Muscle of leg (tissue), 3 donors: ENCODE measurements at regions not wholly inside any gene's neighbourhood (a gene's known extent, or its start where the extent isn't known, plus 50 kb on each side); places are given as distances from the start of the nearest gene placed in this dataset.

ENCODE experiments used
- DNase-seq: peaks from one replicate; pipeline ENCODE4 v3.0.0; 2013
- H3K27ac ChIP-seq: one replicate; pipeline ENCODE4 v1.5.1; 2013; ENCODE audit warnings: mild to moderate bottlenecking, low read length, control low read depth
- H3K27me3 ChIP-seq: one replicate; pipeline ENCODE4 v1.6.1; 2013; ENCODE audit warnings: low read length; ENCODE audit not compliant: control insufficient read depth, insufficient read depth
- H3K36me3 ChIP-seq: one replicate; pipeline ENCODE4 v1.6.1; 2013; ENCODE audit warnings: low read length; ENCODE audit not compliant: control insufficient read depth, insufficient read depth
- H3K4me1 ChIP-seq: one replicate; pipeline ENCODE4 v1.6.1; 2013; ENCODE audit warnings: low read length; ENCODE audit not compliant: control insufficient read depth, insufficient read depth
- H3K4me3 ChIP-seq: one replicate; pipeline ENCODE4 v1.5.1; 2013; ENCODE audit warnings: low read length, control low read depth
- H3K9me3 ChIP-seq: replicated peaks from 2 replicates; pipeline ENCODE4 v1.6.1; 2013; ENCODE audit warnings: low read depth, low read length; ENCODE audit not compliant: control insufficient read depth
- WGBS: methylation state at CpG from one replicate; pipeline ENCODE4 v1.1.5; 2013; ENCODE audit warnings: missing lambda C conversion rate; ENCODE audit not compliant: insufficient coverage; 5-methylcytosine and 5-hydroxymethylcytosine counted together

GRCh38 chr10:113431398-113432160 is 121.3 kb upstream of the HABP2 start:
- H3K4me1 ChIP-seq: peaks cover 19% of the 10 kb centered on the region
- no peak overlapping the region for H3K4me3 ChIP-seq
- H3K36me3 ChIP-seq: no peaks in the 10 kb centered on the region
- peak overlapping the region; percentile 82 for H3K27ac ChIP-seq
- DNase-seq: peak; percentile 98
- H3K27me3 ChIP-seq: peaks cover 4% of the 10 kb centered on the region
- WGBS: 26% methylated on average over 12 of the region's 16 CpGs
- H3K9me3 ChIP-seq: peaks cover 8% of the 10 kb centered on the region

GRCh38 chr10:113433711-113434110 is 119.1 kb upstream of the HABP2 start:
- WGBS: 75% methylated on average over 1 of the region's 2 CpGs
- H3K4me1 ChIP-seq: peaks cover 16% of the 10 kb centered on the region
- no peak overlapping the region for H3K4me3 ChIP-seq
- H3K36me3 ChIP-seq: no peaks in the 10 kb centered on the region
- no peak for DNase-seq
- peaks cover 5% of the 10 kb centered on the region for H3K27me3 ChIP-seq
- peaks cover 8% of the 10 kb centered on the region for H3K9me3 ChIP-seq
- H3K27ac ChIP-seq: no peak overlapping the region

- Histone ChIP-seq H3K9me3 (peaks cover 8% of the 10 kb centered on the region), H3K27me3 (peaks cover 5% of the 10 kb centered on the region), H3K4me3 (no peak overlapping the region), H3K36me3 (no peaks in the 10 kb centered on the region), H3K4me1 (peaks cover 16% of the 10 kb centered on the region), H3K27ac (no peak overlapping the region)
- DNase-seq: no peak
- no CpG with 5 or more reads among the region's 3 CpGs for WGBS
Observed at GRCh38 chr10:113434315-113434714, 118.5 kb upstream of the HABP2 start.

GRCh38 chr10:113434950-113435349 is 117.9 kb upstream of the HABP2 start:
- Histone ChIP-seq H3K36me3 (no peaks in the 10 kb centered on the region), H3K9me3 (peaks cover 8% of the 10 kb centered on the region), H3K4me3 (no peak overlapping the region), H3K27me3 (peaks cover 5% of the 10 kb centered on the region), H3K27ac (no peak overlapping the region), H3K4me1 (peaks cover 16% of the 10 kb centered on the region)
- WGBS: 50% methylated on average over 1 of the region's 2 CpGs
- DNase-seq: no peak

DNA sequence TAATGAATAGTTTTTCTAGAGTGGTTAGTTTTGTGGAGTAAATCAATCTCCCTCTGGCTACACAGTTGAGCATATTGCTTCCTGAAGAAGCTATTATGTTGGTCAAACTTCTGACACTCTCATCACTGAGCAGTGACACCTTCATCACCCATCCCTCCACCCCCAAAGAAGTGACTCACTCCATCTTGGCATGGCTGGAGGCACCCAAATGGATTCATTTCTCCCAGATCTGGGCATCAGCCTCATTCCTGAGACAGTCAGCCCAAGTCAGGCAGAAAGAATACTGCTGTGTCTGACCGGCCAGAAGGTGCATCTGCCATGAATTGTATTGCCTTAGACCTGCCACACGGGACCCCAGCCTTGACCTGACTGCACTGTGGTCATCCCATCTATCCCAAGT is 117.0 kb upstream of the HABP2 start:
- DNase-seq: no peak
- peaks cover 5% of the 10 kb centered on the region for H3K27me3 ChIP-seq
- peaks cover 4% of the 10 kb centered on the region for H3K9me3 ChIP-seq
- 85% methylated on average over 2 of the region's 2 CpGs for WGBS
- peaks cover 15% of the 10 kb centered on the region for H3K4me1 ChIP-seq
- no peaks in the 10 kb centered on the region for H3K36me3 ChIP-seq
- H3K27ac ChIP-seq: no peak overlapping the region
- H3K4me3 ChIP-seq: no peak overlapping the region

DNA sequence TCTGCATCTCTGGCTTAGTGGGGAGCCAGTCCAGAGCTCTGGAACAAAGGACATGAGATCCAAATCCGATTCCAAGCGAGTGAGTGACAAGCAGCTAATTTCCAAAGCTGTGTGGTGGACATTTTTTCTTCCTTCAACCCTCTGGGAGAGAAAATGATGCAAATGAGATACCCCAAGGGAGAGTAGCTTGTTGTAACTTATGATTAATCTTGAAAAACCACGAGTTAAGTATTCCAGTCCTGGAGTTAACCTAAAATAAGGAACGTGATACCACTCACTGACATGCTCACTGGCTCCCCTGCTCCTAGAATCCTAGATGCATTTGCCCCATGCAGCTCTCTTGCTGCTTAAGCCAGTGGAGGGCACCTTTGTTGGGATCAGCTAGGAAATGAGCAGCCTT is 116.0 kb upstream of the HABP2 start:
- no peak for DNase-seq
- no CpG with 5 or more reads among the region's 4 CpGs for WGBS
- Histone ChIP-seq H3K27ac (no peak overlapping the region), H3K4me1 (peaks cover 7% of the 10 kb centered on the region), H3K9me3 (peaks cover 4% of the 10 kb centered on the region), H3K36me3 (no peaks in the 10 kb centered on the region), H3K4me3 (no peak overlapping the region), H3K27me3 (peaks cover 5% of the 10 kb centered on the region)

- H3K9me3 ChIP-seq: peaks cover 3% of the 10 kb centered on the region
- no peak overlapping the region for H3K27ac ChIP-seq
- no peak overlapping the region for H3K4me3 ChIP-seq
- no peak for DNase-seq
- peaks cover 5% of the 10 kb centered on the region for H3K27me3 ChIP-seq
- WGBS: no CpG with 5 or more reads among the region's 2 CpGs
- H3K4me1 ChIP-seq: no peaks in the 10 kb centered on the region
- H3K36me3 ChIP-seq: no peaks in the 10 kb centered on the region
Observed at GRCh38 chr10:113438652-113439051, 114.2 kb upstream of the HABP2 start.

DNA sequence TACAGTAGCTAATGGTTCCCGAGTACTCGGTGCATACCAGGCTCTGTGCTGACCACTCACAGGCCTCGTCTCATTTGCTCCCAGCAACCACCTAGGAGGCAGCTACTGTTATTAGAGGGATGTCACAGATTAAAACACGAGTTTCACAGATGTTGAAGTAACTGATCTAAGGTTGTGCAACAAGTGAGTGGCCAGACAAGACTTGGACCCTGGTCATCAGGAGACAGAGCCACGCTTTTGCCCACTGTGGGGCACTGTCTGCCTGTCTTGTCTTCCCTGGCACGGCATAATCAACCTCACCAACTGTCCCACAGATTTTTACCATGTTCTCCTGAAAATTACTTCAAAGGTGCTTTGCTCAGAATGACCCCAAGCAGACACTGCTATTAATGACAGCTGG is 111.6 kb upstream of the HABP2 start:
- DNase-seq: no peak
- no peak overlapping the region for H3K27ac ChIP-seq
- no peaks in the 10 kb centered on the region for H3K36me3 ChIP-seq
- H3K27me3 ChIP-seq: peaks cover 5% of the 10 kb centered on the region
- WGBS: 87% methylated on average over 2 of the region's 6 CpGs
- H3K4me3 ChIP-seq: no peak overlapping the region
- no peaks in the 10 kb centered on the region for H3K4me1 ChIP-seq
- no peaks in the 10 kb centered on the region for H3K9me3 ChIP-seq

DNA sequence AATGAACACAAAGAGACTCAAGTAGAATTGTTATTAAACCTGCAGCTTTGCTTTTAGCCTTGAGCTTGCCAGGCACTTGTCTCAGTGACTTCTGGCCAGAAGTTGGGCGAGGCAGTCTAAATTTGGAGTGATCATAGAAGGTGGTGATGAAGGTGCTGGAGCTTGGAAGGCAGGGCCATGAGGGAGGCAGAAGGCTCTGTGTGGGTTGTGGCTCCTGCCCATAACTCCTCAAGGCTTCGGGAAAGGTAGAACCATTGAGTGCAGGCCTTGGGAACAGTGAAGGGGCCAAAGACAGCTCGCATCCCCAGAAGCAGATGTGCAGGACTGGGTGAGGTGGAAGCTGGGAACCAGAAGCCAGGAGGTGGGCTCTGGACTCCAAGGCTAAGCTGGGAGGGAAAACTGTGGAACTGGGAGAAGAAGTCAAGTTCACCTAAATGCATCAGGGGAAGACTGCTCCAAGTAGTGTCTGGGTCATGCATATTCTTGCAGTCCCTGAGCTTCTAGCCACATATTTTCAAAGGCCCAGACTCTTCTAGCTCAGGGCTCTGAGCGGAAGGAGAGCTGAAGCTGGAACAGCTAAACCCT is 111.1 kb upstream of the HABP2 start:
- Histone ChIP-seq H3K9me3 (no peaks in the 10 kb centered on the region), H3K27ac (no peak overlapping the region), H3K27me3 (peaks cover 2% of the 10 kb centered on the region), H3K36me3 (no peaks in the 10 kb centered on the region), H3K4me3 (no peak overlapping the region), H3K4me1 (no peaks in the 10 kb centered on the region)
- WGBS: 88% methylated on average over 3 of the region's 4 CpGs
- no peak for DNase-seq

- no peaks in the 10 kb centered on the region for H3K36me3 ChIP-seq
- no peak overlapping the region for H3K27ac ChIP-seq
- H3K9me3 ChIP-seq: no peaks in the 10 kb centered on the region
- DNase-seq: no peak
- H3K4me1 ChIP-seq: no peaks in the 10 kb centered on the region
- WGBS: no CpG with 5 or more reads among the region's 2 CpGs
- peaks cover 2% of the 10 kb centered on the region for H3K27me3 ChIP-seq
- H3K4me3 ChIP-seq: no peak overlapping the region
Observed at GRCh38 chr10:113442336-113442735, 110.5 kb upstream of the HABP2 start.
